GM21526 (cell line): ENCODE measurements at regions not wholly inside any gene's neighbourhood (a gene's known extent, or its start where the extent isn't known, plus 50 kb on each side); places are given as distances from the start of the nearest gene placed in this dataset.

Source experiments
- ATAC-seq: cut with Tn5 transposase; IDR thresholded peaks from one replicate; pipeline ENCODE4 v1.9.1; 2021; ENCODE audit warnings: moderate library complexity; ENCODE audit not compliant: unreplicated experiment, low FRiP score

- ATAC-seq = no peak
Measured at GRCh38 chr7:47008461-47008860, 573.5 kb downstream of the TNS3 start.

GRCh38 chr7:47007471-47007870 lies 574.4 kb downstream of the TNS3 start:
- ATAC-seq = no peak

- ATAC-seq = no peak
Measured at GRCh38 chr7:47000561-47000960, 581.4 kb downstream of the TNS3 start.

GRCh38 chr7:46999866-47000265 lies 582.0 kb downstream of the TNS3 start:
- ATAC-seq = no peak

- ATAC-seq = no peak
Measured at GRCh38 chr7:46996972-46997371, 584.9 kb downstream of the TNS3 start.

- no peak for ATAC-seq
Measured at GRCh38 chr7:46993396-46993795, 588.5 kb downstream of the TNS3 start.

- ATAC-seq = no peak
Measured at GRCh38 chr7:46990761-46991160, 591.1 kb downstream of the TNS3 start.

GRCh38 chr7:46989247-46989646 lies 592.7 kb downstream of the TNS3 start:
- no peak for ATAC-seq

GRCh38 chr7:46982928-46983327 lies 599.0 kb downstream of the TNS3 start:
- no peak for ATAC-seq

GRCh38 chr7:46979439-46979838 lies 602.5 kb downstream of the TNS3 start:
- no peak for ATAC-seq

- no peak for ATAC-seq
Measured at GRCh38 chr7:46975493-46975892, 606.4 kb downstream of the TNS3 start.

- ATAC-seq = no peak
Measured at GRCh38 chr7:46972205-46972604, 609.7 kb downstream of the TNS3 start.

- ATAC-seq = no peak
Measured at GRCh38 chr7:46970476-46970875, 611.4 kb downstream of the TNS3 start.

GRCh38 chr7:46970131-46970430 lies 611.8 kb downstream of the TNS3 start:
- ATAC-seq = no peak

- no peak for ATAC-seq
Measured at GRCh38 chr7:46969303-46970130, 612.4 kb downstream of the TNS3 start.

GRCh38 chr7:46968003-46968402 lies 613.9 kb downstream of the TNS3 start:
- no peak for ATAC-seq

GRCh38 chr7:46963719-46964118 lies 618.2 kb downstream of the TNS3 start:
- ATAC-seq = no peak

- ATAC-seq = no peak
Measured at GRCh38 chr7:46960970-46961369, 620.9 kb downstream of the TNS3 start.

- ATAC-seq = no peak
Measured at GRCh38 chr7:46957195-46957594, 624.7 kb downstream of the TNS3 start.

- no peak for ATAC-seq
Measured at GRCh38 chr7:46955531-46955930, 626.4 kb downstream of the TNS3 start.

GRCh38 chr7:46954181-46954580 lies 627.7 kb downstream of the TNS3 start:
- no peak for ATAC-seq

GRCh38 chr7:46953008-46953407 lies 628.9 kb downstream of the TNS3 start:
- no peak for ATAC-seq
